C4-2B (cell line): ENCODE measurements at regions not wholly inside any gene's neighbourhood (a gene's known extent, or its start where the extent isn't known, plus 50 kb on each side); places are given as distances from the start of the nearest gene placed in this dataset.

Experiments used
- ZFX ChIP-seq: fragments of 450-650 bp; IDR thresholded peaks from 2 replicates; pipeline ENCODE4 v1.6.1; 2017
- TF ChIP-seq, protein P1 (sequence below): fragments of 450-650 bp; conservative IDR thresholded peaks from 2 replicates; pipeline ENCODE4 v1.5.1; 2017; ENCODE audit warnings: mild to moderate bottlenecking

DNA sequence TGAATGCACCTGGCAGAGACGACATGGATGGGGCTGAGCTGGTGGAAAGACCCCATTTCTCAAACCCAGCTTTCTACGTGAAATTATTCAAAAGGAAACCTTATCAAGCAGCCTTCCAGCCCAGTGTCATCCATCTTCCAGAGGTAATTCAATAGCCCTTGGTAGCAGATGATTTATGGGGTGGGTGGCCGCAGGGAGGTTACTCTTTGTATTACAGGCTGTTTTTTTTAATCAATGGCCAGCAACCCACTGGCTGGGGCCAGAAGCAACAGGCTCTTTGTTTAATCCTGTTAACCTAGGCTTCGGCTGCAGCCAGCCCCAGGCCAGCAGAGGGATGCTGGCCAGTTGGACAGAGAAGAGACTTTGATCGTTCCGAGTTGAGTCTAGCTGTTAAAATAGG lies 139.8 kb upstream of the SRRM4 start:
- TF ChIP-seq, protein P1, sequence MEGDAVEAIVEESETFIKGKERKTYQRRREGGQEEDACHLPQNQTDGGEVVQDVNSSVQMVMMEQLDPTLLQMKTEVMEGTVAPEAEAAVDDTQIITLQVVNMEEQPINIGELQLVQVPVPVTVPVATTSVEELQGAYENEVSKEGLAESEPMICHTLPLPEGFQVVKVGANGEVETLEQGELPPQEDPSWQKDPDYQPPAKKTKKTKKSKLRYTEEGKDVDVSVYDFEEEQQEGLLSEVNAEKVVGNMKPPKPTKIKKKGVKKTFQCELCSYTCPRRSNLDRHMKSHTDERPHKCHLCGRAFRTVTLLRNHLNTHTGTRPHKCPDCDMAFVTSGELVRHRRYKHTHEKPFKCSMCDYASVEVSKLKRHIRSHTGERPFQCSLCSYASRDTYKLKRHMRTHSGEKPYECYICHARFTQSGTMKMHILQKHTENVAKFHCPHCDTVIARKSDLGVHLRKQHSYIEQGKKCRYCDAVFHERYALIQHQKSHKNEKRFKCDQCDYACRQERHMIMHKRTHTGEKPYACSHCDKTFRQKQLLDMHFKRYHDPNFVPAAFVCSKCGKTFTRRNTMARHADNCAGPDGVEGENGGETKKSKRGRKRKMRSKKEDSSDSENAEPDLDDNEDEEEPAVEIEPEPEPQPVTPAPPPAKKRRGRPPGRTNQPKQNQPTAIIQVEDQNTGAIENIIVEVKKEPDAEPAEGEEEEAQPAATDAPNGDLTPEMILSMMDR, result no peak
- no peak for TF ChIP-seq ZFX
